Sigmoid colon (tissue), 4 donors: ENCODE measurements at regions not wholly inside any gene's neighbourhood (a gene's known extent, or its start where the extent isn't known, plus 50 kb on each side); places are given as distances from the start of the nearest gene placed in this dataset.

Experiments
- EP300 ChIP-seq, 4 donors: sonication (generic); formaldehyde crosslinking; IDR thresholded peaks; one replicate each; pipeline ENCODE4 v1.6.1; 2017; ENCODE audit warnings: antibody characterized with exemption in 4 of 4
- POLR2A ChIP-seq, 2 donors: fragments of 450-650 bp; IDR thresholded peaks; one replicate each; pipeline ENCODE4 v1.6.1; 2016; ENCODE audit warnings: antibody characterized with exemption in 2 of 2, mild to moderate bottlenecking in 2 of 2, moderate library complexity in 2 of 2

GRCh38 chr3:154885418-154885817 lies 194.7 kb upstream of the MME start:
- TF ChIP-seq EP300 (IDR thresholded peaks at IDR 0.05) = no peak
- no peak for TF ChIP-seq POLR2A (IDR thresholded peaks at IDR 0.05)
